ENCODE measurements at regions not wholly inside any gene's neighbourhood (a gene's known extent, or its start where the extent isn't known, plus 50 kb on each side); places are given as distances from the start of the nearest gene placed in this dataset.

DNA sequence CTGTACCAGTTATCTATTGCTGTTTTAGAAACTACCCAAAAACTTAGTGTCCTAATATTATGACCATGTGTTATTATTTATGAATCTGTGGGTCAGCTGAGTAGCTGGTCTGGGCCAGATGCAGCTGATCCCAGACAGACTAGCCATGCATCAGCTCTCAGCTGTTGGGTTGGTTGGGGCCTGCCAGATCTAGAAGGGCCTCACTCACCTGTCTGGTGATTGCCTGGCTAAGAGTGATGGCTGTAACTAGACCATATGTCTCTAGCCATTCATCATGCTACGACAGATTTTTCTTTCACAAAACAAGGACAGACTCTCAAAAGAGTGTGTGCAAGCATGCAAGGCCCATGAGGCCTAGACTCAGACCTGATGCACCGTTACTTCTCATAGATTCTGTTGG lies 403.2 kb downstream of the SAMD5 start:
- Histone ChIP-seq H3K36me3 (replicated peaks in 1 of 2; ENCODE audit: control insufficient read depth in 1 of 2, insufficient read depth in 2 of 2, low read length in 2 of 2) (no peaks in the 10 kb centered on the region), H3K27me3 (ENCODE audit: control insufficient read depth in 2 of 2, insufficient read depth in 2 of 2, low read length in 2 of 2) (no peaks in the 10 kb centered on the region), H3K4me3 (replicated peaks in 1 of 3; ENCODE audit: low read depth in 2 of 3, low read length in 3 of 3) (no peak overlapping the region), H3K79me2 (ENCODE audit: insufficient read depth, low read length) (no peaks in the 10 kb centered on the region), H3K9ac (ENCODE audit: insufficient read depth, low read length, poor library complexity, severe bottlenecking) (no peak overlapping the region), H3K4me2 (replicated peaks; ENCODE audit: extremely low read depth, low read length, poor library complexity, severe bottlenecking) (no peak overlapping the region), H4K20me1 (ENCODE audit: insufficient read depth, low read length) (no peaks in the 10 kb centered on the region), H3K9me3 (replicated peaks in 1 of 2; ENCODE audit: control insufficient read depth in 1 of 2, insufficient read depth in 1 of 2, low read length in 2 of 2) (peaks cover 4% of the 10 kb centered on the region in 2 donors), H2AFZ (ENCODE audit: insufficient read depth, low read depth, low read length, poor library complexity, severe bottlenecking) (no peak overlapping the region), H3K27ac (ENCODE audit: low read depth in 1 of 2, low read length in 2 of 2) (no peak overlapping the region), H3K4me1 (ENCODE audit: control insufficient read depth in 1 of 2, insufficient read depth in 2 of 2, low read length in 2 of 2) (no peaks in the 10 kb centered on the region)
- no peaks in the 10 kb centered on the region for H3K36me3 Mint-ChIP-seq
- WGBS (ENCODE audit: insufficient coverage), result no CpG with 5 or more reads among the region's 2 CpGs
- H3K4me1 Mint-ChIP-seq, result no peaks in the 10 kb centered on the region
- TF ChIP-seq, protein P1, sequence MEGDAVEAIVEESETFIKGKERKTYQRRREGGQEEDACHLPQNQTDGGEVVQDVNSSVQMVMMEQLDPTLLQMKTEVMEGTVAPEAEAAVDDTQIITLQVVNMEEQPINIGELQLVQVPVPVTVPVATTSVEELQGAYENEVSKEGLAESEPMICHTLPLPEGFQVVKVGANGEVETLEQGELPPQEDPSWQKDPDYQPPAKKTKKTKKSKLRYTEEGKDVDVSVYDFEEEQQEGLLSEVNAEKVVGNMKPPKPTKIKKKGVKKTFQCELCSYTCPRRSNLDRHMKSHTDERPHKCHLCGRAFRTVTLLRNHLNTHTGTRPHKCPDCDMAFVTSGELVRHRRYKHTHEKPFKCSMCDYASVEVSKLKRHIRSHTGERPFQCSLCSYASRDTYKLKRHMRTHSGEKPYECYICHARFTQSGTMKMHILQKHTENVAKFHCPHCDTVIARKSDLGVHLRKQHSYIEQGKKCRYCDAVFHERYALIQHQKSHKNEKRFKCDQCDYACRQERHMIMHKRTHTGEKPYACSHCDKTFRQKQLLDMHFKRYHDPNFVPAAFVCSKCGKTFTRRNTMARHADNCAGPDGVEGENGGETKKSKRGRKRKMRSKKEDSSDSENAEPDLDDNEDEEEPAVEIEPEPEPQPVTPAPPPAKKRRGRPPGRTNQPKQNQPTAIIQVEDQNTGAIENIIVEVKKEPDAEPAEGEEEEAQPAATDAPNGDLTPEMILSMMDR (IDR thresholded peaks at IDR 0.05), result no peak
- H3K4me3 Mint-ChIP-seq, result no peak overlapping the region
- no peak overlapping the region for H3K27ac Mint-ChIP-seq
- DNase-seq, result no peak
- intact Hi-C loops (cut with micrococcal nuclease), result no loop called here
- peaks cover 0 to 4% (median 3%) of the 10 kb centered on the region in 7 donors for H3K9me3 Mint-ChIP-seq
- H3K27me3 Mint-ChIP-seq (ENCODE audit: low read depth in 3 of 3), result peaks cover 0 to 2% (median 0%) of the 10 kb centered on the region in 3 donors

DNA sequence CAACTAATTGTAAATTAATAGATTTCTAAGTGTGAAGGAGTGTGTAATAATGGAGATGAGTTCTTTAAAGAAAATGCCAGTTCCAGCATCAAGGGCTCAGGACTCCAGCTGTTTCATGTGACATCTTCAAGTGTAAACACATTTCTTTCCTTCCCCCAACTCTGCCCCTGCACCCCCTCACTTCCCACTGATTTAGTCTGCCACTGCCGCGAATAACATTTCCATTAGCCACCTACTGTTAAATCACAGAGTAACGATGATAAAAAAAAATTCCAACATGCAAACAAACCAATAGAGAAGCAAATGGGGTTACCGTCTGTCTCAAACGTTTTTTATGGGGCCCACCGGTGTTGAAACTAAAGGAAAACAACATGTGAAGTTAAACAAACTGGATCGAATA lies 414.3 kb downstream of the SAMD5 start:
- whole genome bisulfite sequencing (ENCODE audit: insufficient coverage), result 100% methylated on average over 2 of the region's 7 CpGs
- H3K9ac ChIP-seq (ENCODE audit: insufficient read depth, low read length, poor library complexity, severe bottlenecking), result no peak overlapping the region
- no peak overlapping the region for H2AFZ ChIP-seq (ENCODE audit: insufficient read depth, low read depth, low read length, poor library complexity, severe bottlenecking)

More for the DNA sequence above, 414.3 kb downstream of the SAMD5 start:
- H3K4me2 ChIP-seq (replicated peaks; ENCODE audit: extremely low read depth, low read length, poor library complexity, severe bottlenecking), result no peak overlapping the region
- Mint-ChIP-seq H3K27me3 (ENCODE audit: low read depth in 3 of 3) (no peaks in the 10 kb centered on the region), H3K36me3 (no peaks in the 10 kb centered on the region), H3K27ac (no peak overlapping the region), H3K4me1 (no peaks in the 10 kb centered on the region), H3K9me3 (peaks cover 0 to 13% (median 10%) of the 10 kb centered on the region in 7 donors), H3K4me3 (no peak overlapping the region)
- no peak overlapping the region for H3K27ac ChIP-seq (ENCODE audit: low read depth in 1 of 2, low read length in 2 of 2)
- no peaks in the 10 kb centered on the region for H3K27me3 ChIP-seq (ENCODE audit: control insufficient read depth in 2 of 2, insufficient read depth in 2 of 2, low read length in 2 of 2)
- no peaks in the 10 kb centered on the region for H3K79me2 ChIP-seq (ENCODE audit: insufficient read depth, low read length)
- H3K36me3 ChIP-seq (replicated peaks in 1 of 2; ENCODE audit: control insufficient read depth in 1 of 2, insufficient read depth in 2 of 2, low read length in 2 of 2), result no peaks in the 10 kb centered on the region
- H3K9me3 ChIP-seq (replicated peaks in 1 of 2; ENCODE audit: control insufficient read depth in 1 of 2, insufficient read depth in 1 of 2, low read length in 2 of 2), result peaks cover 0 to 4% of the 10 kb centered on the region in 2 donors
- no peaks in the 10 kb centered on the region for H4K20me1 ChIP-seq (ENCODE audit: insufficient read depth, low read length)
- DNase-seq, result no peak
- TF ChIP-seq, protein P1 (IDR thresholded peaks at IDR 0.05), result no peak
- no peaks in the 10 kb centered on the region for H3K4me1 ChIP-seq (ENCODE audit: control insufficient read depth in 1 of 2, insufficient read depth in 2 of 2, low read length in 2 of 2)
- intact Hi-C loops (cut with micrococcal nuclease), result no loop called here
- no peak overlapping the region for H3K4me3 ChIP-seq (replicated peaks in 1 of 3; ENCODE audit: low read depth in 2 of 3, low read length in 3 of 3)
